EH (cell line): ENCODE measurements at regions not wholly inside any gene's neighbourhood (a gene's known extent, or its start where the extent isn't known, plus 50 kb on each side); places are given as distances from the start of the nearest gene placed in this dataset.

Experiments used
- DNase-seq: peaks from one replicate; pipeline ENCODE4 v3.0.0-alpha.2; 2015; ENCODE audit warnings: low read depth

GRCh38 chr13:97135883-97136282 is 86.2 kb upstream of the MBNL2 start:
- no peak for DNase-seq

DNA sequence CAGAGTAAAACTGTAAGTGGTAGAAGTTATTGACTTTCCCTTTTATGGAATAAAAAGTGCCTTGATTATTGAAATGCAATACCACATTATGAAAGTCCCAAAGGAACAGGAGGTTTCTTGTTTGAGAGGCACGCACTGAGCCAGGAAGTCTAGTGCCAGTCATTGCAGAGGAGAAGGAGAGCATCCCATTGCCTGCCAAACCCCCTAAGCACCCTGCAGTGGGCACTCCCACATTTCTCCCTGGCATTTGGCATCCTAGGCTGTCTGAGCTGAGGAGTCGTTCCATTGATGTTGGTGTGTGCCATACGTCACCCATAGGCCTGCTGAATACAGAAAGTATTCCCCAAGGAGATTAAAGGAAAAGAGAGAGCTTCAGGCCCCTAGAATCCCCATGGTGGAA is 85.7 kb upstream of the MBNL2 start:
- no peak for DNase-seq

DNA sequence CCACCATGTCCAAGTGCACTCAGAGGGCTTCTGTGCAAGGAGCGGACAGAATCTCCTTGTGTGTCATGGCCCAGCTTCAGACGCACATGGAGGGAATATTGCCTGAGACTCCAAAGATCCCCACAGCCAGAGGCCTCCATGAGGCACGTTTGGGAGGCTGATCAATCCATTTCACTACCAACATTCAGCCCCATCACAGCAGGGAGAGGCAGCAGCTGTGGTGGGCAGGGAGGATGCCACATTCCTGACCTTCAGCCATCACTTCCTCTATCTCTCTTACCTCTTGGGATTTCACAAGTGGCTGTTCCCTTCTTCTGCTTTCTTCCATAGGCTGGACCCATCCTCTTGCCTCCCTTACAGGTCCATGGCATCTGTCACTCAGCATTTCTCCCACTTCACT is 82.4 kb upstream of the MBNL2 start:
- DNase-seq = no peak

- no peak for DNase-seq
These were observed 82.0 kb upstream of the MBNL2 start for GRCh38 chr13:97140131-97140530.

DNA sequence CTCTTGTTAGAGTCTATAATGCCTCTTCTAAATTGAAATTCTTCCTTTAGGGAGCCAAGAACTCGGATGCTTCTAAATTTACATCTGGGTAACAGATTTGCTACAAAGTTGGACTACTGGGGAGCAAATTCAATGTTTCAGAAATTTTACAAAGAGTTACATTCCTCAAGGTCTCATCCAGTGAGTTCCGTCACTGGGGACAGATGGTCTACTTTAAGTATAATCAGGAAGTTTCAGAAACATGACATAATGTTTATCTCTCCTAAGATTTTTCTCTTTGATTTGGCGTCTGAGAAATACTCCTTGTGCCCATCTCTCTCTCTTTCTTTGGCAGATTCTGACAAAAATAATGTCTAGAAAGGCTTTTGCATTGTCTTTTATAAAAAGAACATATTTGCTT is 81.5 kb upstream of the MBNL2 start:
- DNase-seq = peak; percentile 50

- DNase-seq = peak; percentile 12
These were observed 81.0 kb upstream of the MBNL2 start for GRCh38 chr13:97141097-97141496.

- DNase-seq = peak; percentile 88
These were observed 80.5 kb upstream of the MBNL2 start for GRCh38 chr13:97141564-97142005.

GRCh38 chr13:97142452-97142851 is 79.7 kb upstream of the MBNL2 start:
- DNase-seq = no peak

DNA sequence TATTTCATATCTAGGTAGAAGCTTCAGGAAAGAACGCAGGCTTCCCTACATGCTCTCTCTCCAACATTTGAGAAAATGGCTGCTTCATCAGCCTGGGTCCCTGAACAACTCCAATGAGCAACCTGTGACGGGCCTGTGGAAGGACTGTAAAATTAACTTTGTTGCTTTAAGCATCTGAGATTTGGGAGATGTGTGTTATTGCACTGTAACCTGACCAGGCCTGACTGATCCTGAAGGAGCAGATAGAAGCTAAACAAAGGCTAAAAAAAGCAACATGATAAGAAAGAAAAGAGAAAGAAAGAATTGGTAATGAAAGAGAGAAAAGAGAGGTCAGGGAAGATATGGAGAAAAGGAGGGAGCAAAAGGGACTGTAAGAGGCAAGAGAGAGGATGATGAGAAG is 77.1 kb upstream of the MBNL2 start:
- no peak for DNase-seq

GRCh38 chr13:97148894-97149293 is 73.2 kb upstream of the MBNL2 start:
- DNase-seq = no peak

DNA sequence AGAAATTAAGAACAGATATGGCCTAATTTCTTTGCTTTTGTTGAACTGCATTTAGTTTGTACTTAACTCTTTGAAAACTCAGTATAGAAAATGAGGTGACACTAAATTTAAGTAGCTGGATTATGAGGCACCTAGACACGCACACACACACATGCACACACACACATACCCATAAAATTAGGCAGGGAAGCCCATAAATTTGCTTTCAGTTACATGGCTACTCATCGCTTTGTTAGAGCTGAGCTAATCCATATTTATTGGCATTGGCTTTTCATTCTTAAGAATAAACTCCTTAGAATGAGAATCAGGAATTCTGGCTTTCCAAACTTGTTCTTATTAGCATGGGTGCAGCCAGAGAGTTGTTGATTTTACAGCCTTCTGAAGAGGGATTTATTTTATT is 61.7 kb upstream of the MBNL2 start:
- DNase-seq = no peak

DNA sequence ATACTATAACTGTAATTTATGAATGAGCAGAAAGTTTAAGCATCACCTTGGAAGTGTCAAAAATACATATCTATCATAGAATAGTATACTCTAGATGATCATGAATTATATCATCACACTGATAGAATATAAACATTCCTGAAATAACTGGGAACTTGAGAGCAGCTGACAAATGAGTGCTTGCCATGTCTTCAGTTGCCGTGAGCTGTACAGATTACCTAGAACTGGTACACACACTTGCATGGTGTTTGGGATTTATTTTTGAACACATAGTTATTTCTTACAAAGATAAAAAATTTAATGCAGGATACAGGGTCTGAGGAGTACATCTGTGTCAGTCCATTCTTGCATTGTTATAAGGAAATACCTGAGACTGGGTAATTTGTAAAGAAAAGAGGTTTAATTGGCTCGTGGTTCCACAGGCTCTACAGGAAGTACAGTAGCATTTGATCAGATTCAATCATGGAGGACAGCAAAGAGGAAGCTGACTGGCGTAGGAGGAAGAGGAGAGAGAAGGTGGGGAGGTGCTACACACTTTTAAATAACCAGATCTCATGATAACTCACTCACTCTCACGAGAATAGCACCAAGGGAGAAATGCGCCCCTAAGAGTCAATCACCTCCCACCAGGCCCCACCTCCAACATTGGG is 60.4 kb upstream of the MBNL2 start:
- DNase-seq = no peak

DNA sequence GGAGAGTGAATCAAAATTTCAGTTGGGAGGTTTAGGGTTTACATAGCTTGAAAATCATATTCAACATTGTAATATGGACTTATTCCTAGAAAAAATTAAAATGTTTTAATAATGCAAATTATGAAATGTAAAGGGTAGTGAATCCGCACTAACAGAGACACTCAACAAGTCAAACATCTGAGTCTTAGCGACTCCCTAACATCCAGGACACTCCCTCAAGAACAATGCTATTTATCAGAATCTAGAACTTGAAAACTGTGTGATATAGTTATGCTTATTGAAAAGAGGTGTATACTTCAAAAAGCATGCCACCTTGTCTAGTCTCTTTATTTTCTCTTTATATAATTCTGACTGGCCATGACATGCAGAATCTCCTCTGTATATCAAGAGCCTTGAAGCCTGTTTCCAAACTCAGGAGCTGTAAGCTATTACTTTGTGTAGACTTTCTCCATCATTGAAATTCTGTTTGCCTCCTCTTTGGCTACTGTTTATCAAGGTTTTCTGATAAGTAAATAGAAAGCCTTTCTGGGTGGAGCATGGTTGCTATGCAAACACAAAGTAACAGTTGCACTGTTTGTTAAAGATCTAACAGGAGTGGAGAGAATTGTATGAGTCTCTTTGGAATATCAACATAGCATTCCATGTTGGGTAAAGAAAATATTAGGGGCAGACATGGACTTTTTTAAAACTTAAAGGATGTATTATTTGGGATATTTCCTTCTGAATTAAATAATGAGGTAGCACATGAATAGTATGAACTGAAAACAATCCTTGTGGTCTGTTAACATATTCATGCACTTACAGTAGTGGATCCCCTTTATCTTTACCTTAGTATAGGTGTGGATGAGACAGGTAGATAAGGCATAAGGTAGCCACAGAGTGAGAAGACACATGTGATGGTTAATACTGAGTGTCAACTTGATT is 56.4 kb upstream of the MBNL2 start:
- no peak for DNase-seq

DNA sequence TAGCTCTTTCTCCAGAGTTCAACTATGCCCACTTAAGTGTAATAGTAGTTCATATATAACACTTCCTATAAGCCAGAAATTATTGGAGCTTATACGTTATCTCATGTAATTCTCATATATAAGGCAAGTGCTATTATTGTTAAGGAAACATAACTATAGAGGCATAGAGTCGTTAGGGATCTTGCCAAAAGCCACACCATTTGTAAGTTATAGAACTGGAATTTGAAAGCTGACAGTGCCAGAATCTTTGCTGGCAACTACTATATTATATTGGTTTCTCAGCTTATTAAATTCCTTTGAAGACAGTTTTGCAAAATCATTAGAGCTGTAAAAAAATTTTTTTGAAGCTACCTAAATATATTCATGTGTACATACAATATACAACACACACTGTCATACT is 51.0 kb upstream of the MBNL2 start:
- DNase-seq = no peak
